ENCODE measurements at regions not wholly inside any gene's neighbourhood (a gene's known extent, or its start where the extent isn't known, plus 50 kb on each side); places are given as distances from the start of the nearest gene placed in this dataset.

DNA sequence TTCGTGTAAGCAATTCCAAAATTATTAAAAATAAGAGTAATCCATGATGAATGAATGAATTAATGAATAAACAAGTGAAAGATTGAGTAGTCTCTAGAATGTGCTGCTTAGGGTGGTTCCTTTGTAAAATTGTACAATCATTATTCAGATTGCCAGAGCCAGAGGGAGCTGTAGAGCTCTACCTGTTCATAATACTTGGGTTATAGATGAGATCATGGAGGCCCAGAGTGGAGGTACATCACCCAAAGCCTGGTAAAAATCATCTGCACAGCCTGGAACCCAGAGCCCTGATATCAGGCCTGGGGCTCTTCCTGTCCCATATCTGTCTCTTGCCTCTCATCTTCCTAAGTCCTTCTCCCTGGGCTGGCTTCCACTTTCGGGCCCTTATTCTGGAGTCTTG, 297.2 kb downstream of the RPLP1 start:
- H3K9me3 ChIP-seq (ENCODE audit: insufficient read depth, low read depth), result no peaks in the 10 kb centered on the region; the same call in 1 of the 2 replicates
- DNase-seq, result no peak
- BruUV-seq (replicated peaks), result no TSS peak
- no peak overlapping the region for H3K27ac ChIP-seq
- CTCF ChIA-PET, result no interaction called here
- no peak overlapping the region for H3K4me3 ChIP-seq
- H3K27me3 ChIP-seq (ENCODE audit: insufficient read depth, low read depth), result no peaks in the 10 kb centered on the region
- no peaks in the 10 kb centered on the region for H3K79me2 ChIP-seq (ENCODE audit: low read depth)
- no peaks in the 10 kb centered on the region for H3F3A ChIP-seq (ENCODE audit: insufficient read depth, low read depth)
- H3K9me2 ChIP-seq (ENCODE audit: insufficient read depth), result no peaks in the 10 kb centered on the region
- H2AFZ ChIP-seq, result no peak overlapping the region
- H3K36me3 ChIP-seq (ENCODE audit: low read depth), result no peaks in the 10 kb centered on the region
- H4K20me1 ChIP-seq (ENCODE audit: insufficient read depth), result no peaks in the 10 kb centered on the region
- TF ChIP-seq EZH2 (IDR thresholded peaks at IDR 0.05; ENCODE audit: low read depth), result no peak
- TF ChIP-seq, protein P1, sequence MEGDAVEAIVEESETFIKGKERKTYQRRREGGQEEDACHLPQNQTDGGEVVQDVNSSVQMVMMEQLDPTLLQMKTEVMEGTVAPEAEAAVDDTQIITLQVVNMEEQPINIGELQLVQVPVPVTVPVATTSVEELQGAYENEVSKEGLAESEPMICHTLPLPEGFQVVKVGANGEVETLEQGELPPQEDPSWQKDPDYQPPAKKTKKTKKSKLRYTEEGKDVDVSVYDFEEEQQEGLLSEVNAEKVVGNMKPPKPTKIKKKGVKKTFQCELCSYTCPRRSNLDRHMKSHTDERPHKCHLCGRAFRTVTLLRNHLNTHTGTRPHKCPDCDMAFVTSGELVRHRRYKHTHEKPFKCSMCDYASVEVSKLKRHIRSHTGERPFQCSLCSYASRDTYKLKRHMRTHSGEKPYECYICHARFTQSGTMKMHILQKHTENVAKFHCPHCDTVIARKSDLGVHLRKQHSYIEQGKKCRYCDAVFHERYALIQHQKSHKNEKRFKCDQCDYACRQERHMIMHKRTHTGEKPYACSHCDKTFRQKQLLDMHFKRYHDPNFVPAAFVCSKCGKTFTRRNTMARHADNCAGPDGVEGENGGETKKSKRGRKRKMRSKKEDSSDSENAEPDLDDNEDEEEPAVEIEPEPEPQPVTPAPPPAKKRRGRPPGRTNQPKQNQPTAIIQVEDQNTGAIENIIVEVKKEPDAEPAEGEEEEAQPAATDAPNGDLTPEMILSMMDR (conservative IDR thresholded peaks at IDR 0.05), result peak; percentile 50
- no peak overlapping the region for H3K4me2 ChIP-seq
- intact Hi-C loops (cut with micrococcal nuclease; ENCODE audit: unreplicated experiment), result no loop called here
- H3K4me1 ChIP-seq (replicated peaks; ENCODE audit: insufficient read depth), result no peaks in the 10 kb centered on the region
- POLR2A ChIA-PET (ENCODE audit: unreplicated experiment), result interaction anchor here (0.6 kb wide), 1 partner anchor 9 kb away, joined by 3 read pairs; no protein-coding TSS in a partner anchor

DNA sequence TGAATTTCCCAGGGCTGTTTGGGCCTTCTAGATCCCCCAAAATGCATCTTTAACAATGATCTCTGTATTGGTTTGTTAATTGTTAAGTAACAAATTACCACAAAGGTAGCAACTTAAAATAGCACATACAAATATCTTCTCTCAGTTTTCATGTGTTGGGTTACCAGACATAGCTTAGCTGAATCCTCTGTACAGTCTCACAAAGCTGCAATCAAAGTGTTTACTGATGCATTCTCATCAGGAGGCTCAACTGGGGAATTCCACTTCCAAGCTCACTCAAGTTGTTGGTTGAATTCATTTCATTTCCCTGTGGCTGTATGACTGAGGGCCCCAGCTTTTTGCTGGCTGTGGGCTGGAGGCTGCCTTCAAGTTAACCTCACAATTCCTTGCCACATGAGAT, 297.6 kb downstream of the RPLP1 start:
- H3K4me2 ChIP-seq, result no peak overlapping the region
- ChIA-PET CTCF (no interaction called here), POLR2A (ENCODE audit: unreplicated experiment) (interaction anchor here (0.6 kb wide), 1 partner anchor 8 kb away, joined by 3 read pairs; no protein-coding TSS in a partner anchor)

DNA sequence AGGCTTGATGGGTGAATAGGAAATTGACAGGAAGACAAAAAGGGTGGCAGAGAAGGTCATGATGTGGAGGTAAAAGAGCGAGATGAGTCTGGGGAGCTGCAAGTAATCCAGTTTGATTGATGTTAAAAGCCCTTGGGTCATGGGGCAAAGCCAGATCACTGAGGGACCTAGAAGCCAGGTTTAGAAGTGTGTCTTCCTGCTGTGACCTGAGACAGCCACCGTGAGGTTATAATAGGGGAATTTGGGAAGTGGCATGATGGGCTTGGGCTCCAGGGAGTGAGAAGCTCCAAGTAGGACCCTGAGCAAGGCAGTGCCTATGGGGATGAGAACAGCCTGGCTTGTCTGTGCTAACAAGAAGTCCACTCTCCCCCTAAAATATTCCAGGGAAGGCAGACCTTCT, 298.5 kb downstream of the RPLP1 start:
- no peaks in the 10 kb centered on the region for H3K79me2 ChIP-seq (ENCODE audit: low read depth)
- TF ChIP-seq, protein P1 (conservative IDR thresholded peaks at IDR 0.05), result no peak
- TF ChIP-seq EZH2 (IDR thresholded peaks at IDR 0.05; ENCODE audit: low read depth), result no peak
- no peaks in the 10 kb centered on the region for H3K36me3 ChIP-seq (ENCODE audit: low read depth)
- no peak overlapping the region for H3K4me2 ChIP-seq
- no peaks in the 10 kb centered on the region for H4K20me1 ChIP-seq (ENCODE audit: insufficient read depth)
- no TSS peak for BruUV-seq (replicated peaks)
- H3K27ac ChIP-seq, result no peak overlapping the region
- H3F3A ChIP-seq (ENCODE audit: insufficient read depth, low read depth), result no peaks in the 10 kb centered on the region
- DNase-seq, result no peak
- POLR2A ChIA-PET (ENCODE audit: unreplicated experiment), result no interaction called here
- H3K4me1 ChIP-seq (replicated peaks; ENCODE audit: insufficient read depth), result no peaks in the 10 kb centered on the region
- no peak overlapping the region for H3K4me3 ChIP-seq
- no peaks in the 10 kb centered on the region for H3K27me3 ChIP-seq (ENCODE audit: insufficient read depth, low read depth)
- no peak overlapping the region for H2AFZ ChIP-seq
- intact Hi-C loops (cut with micrococcal nuclease; ENCODE audit: unreplicated experiment), result no loop called here
- H3K9me2 ChIP-seq (ENCODE audit: insufficient read depth), result no peaks in the 10 kb centered on the region
- CTCF ChIA-PET, result interaction anchor here (0.6 kb wide), 1 partner anchor 129 kb away, joined by 4 read pairs; no protein-coding TSS in a partner anchor
- H3K9me3 ChIP-seq (ENCODE audit: insufficient read depth, low read depth), result no peaks in the 10 kb centered on the region; the same call in 1 of the 2 replicates

More for the DNA sequence above, 297.6 kb downstream of the RPLP1 start:
- Histone ChIP-seq H3K79me2 (ENCODE audit: low read depth) (no peaks in the 10 kb centered on the region), H3K9me3 (ENCODE audit: insufficient read depth, low read depth) (no peaks in the 10 kb centered on the region; the same call in 1 of the 2 replicates), H4K20me1 (ENCODE audit: insufficient read depth) (no peaks in the 10 kb centered on the region), H3K9me2 (ENCODE audit: insufficient read depth) (no peaks in the 10 kb centered on the region), H3K27ac (no peak overlapping the region), H3K36me3 (ENCODE audit: low read depth) (no peaks in the 10 kb centered on the region), H3K4me1 (replicated peaks; ENCODE audit: insufficient read depth) (no peaks in the 10 kb centered on the region), H3K27me3 (ENCODE audit: insufficient read depth, low read depth) (no peaks in the 10 kb centered on the region), H3K4me3 (no peak overlapping the region), H3F3A (ENCODE audit: insufficient read depth, low read depth) (no peaks in the 10 kb centered on the region), H2AFZ (no peak overlapping the region)
- intact Hi-C loops (cut with micrococcal nuclease; ENCODE audit: unreplicated experiment), result no loop called here
- DNase-seq, result no peak
- no TSS peak for BruUV-seq (replicated peaks)
- TF ChIP-seq EZH2 (IDR thresholded peaks at IDR 0.05; ENCODE audit: low read depth), result no peak
- TF ChIP-seq, protein P1 (conservative IDR thresholded peaks at IDR 0.05), result no peak

All from PC-9 (cell line).